HT1080 (cell line): ENCODE measurements at regions not wholly inside any gene's neighbourhood (a gene's known extent, or its start where the extent isn't known, plus 50 kb on each side); places are given as distances from the start of the nearest gene placed in this dataset.

Experiments used
- DNase-seq: peaks from one replicate; pipeline ENCODE4 v3.0.0-alpha.2; 2015; ENCODE audit warnings: low read depth

GRCh38 chr7:26487780-26488515 is 196.3 kb downstream of the SNX10 start:
- no peak for DNase-seq

GRCh38 chr7:26489391-26489790 is 197.7 kb downstream of the SNX10 start:
- DNase-seq: no peak

GRCh38 chr7:26489906-26490639 is 198.4 kb downstream of the SNX10 start:
- DNase-seq: no peak

GRCh38 chr7:26490640-26491624 is 199.3 kb downstream of the SNX10 start:
- no peak for DNase-seq

- DNase-seq: no peak
Measured at GRCh38 chr7:26492816-26493215, 201.2 kb downstream of the SNX10 start.

- no peak for DNase-seq
Measured at GRCh38 chr7:26493737-26494428, 202.2 kb downstream of the SNX10 start.

- no peak for DNase-seq
Measured at GRCh38 chr7:26495569-26495968, 203.9 kb downstream of the SNX10 start.

- no peak for DNase-seq
Measured at GRCh38 chr7:26497801-26498596, 206.3 kb downstream of the SNX10 start.

- DNase-seq: no peak
Measured at GRCh38 chr7:26499315-26499897, 207.7 kb downstream of the SNX10 start.

- DNase-seq: peak; percentile 30
Measured at GRCh38 chr7:26500749-26501352, 209.2 kb downstream of the SNX10 start.

GRCh38 chr7:26504411-26505120 is 212.9 kb downstream of the SNX10 start:
- DNase-seq: no peak

- no peak for DNase-seq
Measured at GRCh38 chr7:26506196-26506595, 214.5 kb downstream of the SNX10 start.

GRCh38 chr7:26507108-26507987 is 215.7 kb downstream of the SNX10 start:
- no peak for DNase-seq

GRCh38 chr7:26508481-26508880 is 216.8 kb downstream of the SNX10 start:
- no peak for DNase-seq

- no peak for DNase-seq
Measured at GRCh38 chr7:26508917-26509316, 217.3 kb downstream of the SNX10 start.

- no peak for DNase-seq
Measured at GRCh38 chr7:26510231-26510957, 218.7 kb downstream of the SNX10 start.

GRCh38 chr7:26511866-26512265 is 220.2 kb downstream of the SNX10 start:
- no peak for DNase-seq
